Endothelial cell (in vitro differentiated cells): ENCODE measurements at regions not wholly inside any gene's neighbourhood (a gene's known extent, or its start where the extent isn't known, plus 50 kb on each side); places are given as distances from the start of the nearest gene placed in this dataset.

Experiments used
- DNase-seq: peaks from one replicate; pipeline ENCODE4 v3.0.0; 2021; ENCODE audit warnings: low spot score
- H3K27ac Mint-ChIP-seq: one replicate; pipeline ENCODE4 v1.8.0; 2021; ENCODE audit warnings: mixed read lengths, inconsistent platforms; ENCODE audit not compliant: unreplicated experiment
- H3K27me3 Mint-ChIP-seq: one replicate; pipeline ENCODE4 v1.8.0; 2021; ENCODE audit warnings: mild to moderate bottlenecking, moderate library complexity, mixed read lengths, inconsistent platforms; ENCODE audit not compliant: unreplicated experiment
- H3K36me3 Mint-ChIP-seq: one replicate; pipeline ENCODE4 v1.8.0; 2021; ENCODE audit warnings: mild to moderate bottlenecking, low read depth, mixed read lengths, inconsistent platforms; ENCODE audit not compliant: unreplicated experiment
- H3K4me1 Mint-ChIP-seq: one replicate; pipeline ENCODE4 v1.8.0; 2021; ENCODE audit warnings: mild to moderate bottlenecking, mixed read lengths, inconsistent platforms; ENCODE audit not compliant: unreplicated experiment
- H3K4me3 Mint-ChIP-seq: one replicate; pipeline ENCODE4 v1.8.0; 2021; ENCODE audit warnings: mild to moderate bottlenecking, mixed read lengths, inconsistent platforms; ENCODE audit not compliant: unreplicated experiment
- H3K9me3 Mint-ChIP-seq: one replicate; pipeline ENCODE4 v1.8.0; 2021; ENCODE audit warnings: mixed read lengths, inconsistent platforms; ENCODE audit not compliant: unreplicated experiment
- CTCF ChIP-seq: fragments of 200-600 bp; sonication (generic); IDR thresholded peaks from one replicate; pipeline ENCODE4 v1.5.0; 2021; ENCODE audit warnings: antibody characterized with exemption; ENCODE audit not compliant: unreplicated experiment

GRCh38 chr1:37162059-37162458, 127.7 kb upstream of the GRIK3 start:
- H3K4me1 Mint-ChIP-seq = no peaks in the 10 kb centered on the region
- H3K9me3 Mint-ChIP-seq = no peaks in the 10 kb centered on the region
- TF ChIP-seq CTCF = no peak
- no peaks in the 10 kb centered on the region for H3K27me3 Mint-ChIP-seq
- H3K27ac Mint-ChIP-seq = no peak overlapping the region
- DNase-seq = no peak
- no peaks in the 10 kb centered on the region for H3K36me3 Mint-ChIP-seq
- H3K4me3 Mint-ChIP-seq = no peak overlapping the region

GRCh38 chr1:37166005-37166404, 131.7 kb upstream of the GRIK3 start:
- DNase-seq = no peak
- no peaks in the 10 kb centered on the region for H3K36me3 Mint-ChIP-seq
- no peak for TF ChIP-seq CTCF
- H3K4me1 Mint-ChIP-seq = peaks cover 8% of the 10 kb centered on the region
- H3K27ac Mint-ChIP-seq = no peak overlapping the region
- no peak overlapping the region for H3K4me3 Mint-ChIP-seq
- no peaks in the 10 kb centered on the region for H3K9me3 Mint-ChIP-seq
- H3K27me3 Mint-ChIP-seq = no peaks in the 10 kb centered on the region

GRCh38 chr1:37167479-37167878, 133.2 kb upstream of the GRIK3 start:
- Mint-ChIP-seq H3K4me3 (no peak overlapping the region), H3K9me3 (no peaks in the 10 kb centered on the region), H3K36me3 (no peaks in the 10 kb centered on the region), H3K4me1 (peaks cover 8% of the 10 kb centered on the region), H3K27me3 (no peaks in the 10 kb centered on the region), H3K27ac (no peak overlapping the region)
- no peak for DNase-seq
- TF ChIP-seq CTCF = no peak

GRCh38 chr1:37169241-37169640, 134.9 kb upstream of the GRIK3 start:
- Mint-ChIP-seq H3K27ac (no peak overlapping the region), H3K9me3 (no peaks in the 10 kb centered on the region), H3K27me3 (no peaks in the 10 kb centered on the region), H3K36me3 (no peaks in the 10 kb centered on the region), H3K4me1 (peaks cover 8% of the 10 kb centered on the region), H3K4me3 (no peak overlapping the region)
- TF ChIP-seq CTCF = no peak
- no peak for DNase-seq

- no peak overlapping the region for H3K4me3 Mint-ChIP-seq
- H3K36me3 Mint-ChIP-seq = no peaks in the 10 kb centered on the region
- peaks cover under 1% of the 10 kb centered on the region for H3K27me3 Mint-ChIP-seq
- H3K9me3 Mint-ChIP-seq = no peaks in the 10 kb centered on the region
- H3K4me1 Mint-ChIP-seq = peaks cover 11% of the 10 kb centered on the region
- TF ChIP-seq CTCF = no peak
- DNase-seq = no peak
- H3K27ac Mint-ChIP-seq = no peak overlapping the region
Observed at GRCh38 chr1:37169743-37170275, 135.5 kb upstream of the GRIK3 start.
